ENCODE measurements at regions not wholly inside any gene's neighbourhood (a gene's known extent, or its start where the extent isn't known, plus 50 kb on each side); places are given as distances from the start of the nearest gene placed in this dataset.

- TF ChIP-seq CTCF (IDR thresholded peaks at IDR 0.05; ENCODE audit: poor library complexity) (no peak), EZH2 (IDR thresholded peaks at IDR 0.05; ENCODE audit: borderline replicate concordance) (no peak), EZH2phosphoT487 (IDR thresholded peaks at IDR 0.05; ENCODE audit: low read depth, severe bottlenecking, unreplicated experiment) (no peak)
Observed at GRCh38 chr5:98095072-98095471, 678.4 kb upstream of the RGMB start.
